ENCODE measurements at regions not wholly inside any gene's neighbourhood (a gene's known extent, or its start where the extent isn't known, plus 50 kb on each side); places are given as distances from the start of the nearest gene placed in this dataset.

- DNase-seq (ENCODE audit: low read depth) = no peak
Observed at GRCh38 chr4:11183356-11183740, 245.3 kb downstream of the HS3ST1 start.

DNA sequence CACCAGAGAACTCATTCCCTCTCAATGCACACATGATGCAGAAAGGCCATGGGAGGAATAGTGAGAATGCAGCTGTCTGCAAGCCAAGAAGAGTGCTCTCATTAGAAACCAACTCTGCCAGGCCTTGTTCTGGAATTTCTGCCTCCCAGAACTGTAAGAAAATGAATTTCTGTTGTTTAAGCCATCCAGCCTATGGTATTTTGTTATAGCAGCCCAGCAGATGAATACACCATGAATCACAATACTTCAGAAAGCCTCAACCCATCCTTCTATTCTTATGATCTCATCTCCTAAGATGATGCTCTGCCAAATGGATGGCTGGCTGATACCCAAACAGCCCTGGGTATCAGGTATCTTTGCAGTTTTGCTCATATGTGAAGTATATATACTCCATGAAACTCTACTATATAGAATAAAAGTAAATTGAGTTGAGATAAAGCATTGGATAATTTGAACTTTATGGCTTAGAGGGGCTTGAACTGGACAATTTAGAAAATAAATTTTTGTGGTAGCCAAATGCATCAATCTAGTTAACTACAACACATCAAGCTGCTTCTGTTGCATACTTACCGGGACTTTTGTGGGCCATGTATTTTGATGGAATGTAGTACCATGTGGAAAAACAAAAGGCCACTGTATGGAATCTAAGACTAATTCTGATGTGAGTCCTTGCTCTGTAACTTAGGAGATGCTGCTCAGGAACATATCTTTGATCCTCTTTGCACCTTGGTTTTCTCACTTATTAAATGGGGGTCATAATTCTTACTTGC is 245.9 kb downstream of the HS3ST1 start:
- peak; percentile 13 for DNase-seq (ENCODE audit: low read depth)

GRCh38 chr4:11182031-11182430 is 246.7 kb downstream of the HS3ST1 start:
- DNase-seq (ENCODE audit: low read depth) = no peak

DNA sequence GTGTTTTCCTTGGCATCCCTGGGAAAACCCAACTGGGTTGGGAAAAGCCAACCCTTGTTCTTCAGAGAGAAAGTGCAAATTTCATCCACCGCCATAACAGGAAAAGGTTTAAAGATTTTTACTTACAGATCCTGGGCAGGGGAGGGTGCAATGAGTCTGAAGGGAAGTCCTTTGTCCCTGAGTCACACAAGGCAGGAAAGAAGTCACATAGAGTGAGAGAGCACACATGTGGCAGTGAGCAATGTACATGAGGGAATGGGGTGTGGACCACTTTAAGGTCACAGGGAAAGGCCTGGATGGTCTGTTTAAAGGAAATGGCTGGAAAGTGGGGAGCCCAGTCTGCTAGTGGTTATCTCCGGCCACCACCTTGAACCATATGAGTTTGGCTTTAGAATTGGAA is 248.9 kb downstream of the HS3ST1 start:
- DNase-seq (ENCODE audit: low read depth) = no peak

DNA sequence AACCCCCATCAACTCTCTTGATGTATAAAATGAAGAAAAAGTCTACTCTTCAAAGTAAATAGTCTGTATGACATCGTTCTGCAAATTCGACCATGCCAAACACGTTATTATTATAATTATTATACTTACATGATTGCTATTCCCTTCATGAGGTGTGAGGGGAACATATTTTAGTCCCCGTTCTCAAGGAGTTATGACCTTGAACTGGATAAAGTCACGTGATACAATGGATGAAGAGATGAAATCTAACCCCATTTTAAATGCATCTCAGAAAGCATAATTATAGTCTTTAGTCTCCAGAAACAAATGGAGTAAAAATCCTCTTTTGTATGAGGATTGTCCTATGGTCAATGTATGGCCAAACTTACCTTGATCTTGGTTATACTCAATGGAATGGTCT is 250.3 kb downstream of the HS3ST1 start:
- DNase-seq (ENCODE audit: low read depth) = no peak

DNA sequence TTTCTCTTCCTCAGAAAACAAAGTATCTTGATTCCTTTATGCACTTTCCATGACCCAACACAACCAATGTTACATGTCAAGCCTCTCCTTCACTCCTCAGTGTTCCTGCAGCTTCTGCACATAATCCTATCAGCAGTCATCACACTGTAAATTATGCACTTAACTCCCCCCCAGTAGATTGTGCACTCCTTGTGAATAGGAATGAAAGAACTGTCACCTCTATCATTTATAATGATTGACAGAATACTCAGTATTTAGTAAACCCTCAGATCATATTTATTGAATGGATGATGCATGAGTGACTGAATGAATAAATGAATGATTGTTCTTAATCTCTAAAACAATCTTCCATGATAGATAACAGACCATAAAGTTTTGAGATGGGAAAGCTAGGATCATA is 253.3 kb downstream of the HS3ST1 start:
- DNase-seq (ENCODE audit: low read depth) = no peak

- DNase-seq (ENCODE audit: low read depth) = no peak
Observed at GRCh38 chr4:11166606-11167005, 262.1 kb downstream of the HS3ST1 start.

DNA sequence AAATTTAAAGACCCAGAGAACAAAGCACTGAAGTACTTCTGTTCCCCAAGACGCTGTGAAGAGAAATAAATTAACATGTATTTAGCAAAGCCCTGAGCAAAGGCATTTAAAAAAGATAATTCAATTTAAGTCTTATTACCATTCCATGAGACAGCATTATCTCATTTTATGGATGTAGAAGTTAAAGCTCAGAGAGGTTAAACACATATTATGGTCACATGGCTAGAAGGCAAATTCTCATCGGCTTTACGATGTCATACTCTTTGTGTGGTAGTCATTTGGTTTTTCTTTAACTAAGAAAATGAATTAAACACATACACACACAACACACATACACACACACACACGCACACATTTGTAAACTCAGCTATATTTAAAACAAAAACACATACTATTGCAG is 262.7 kb downstream of the HS3ST1 start:
- DNase-seq (ENCODE audit: low read depth) = no peak

DNA sequence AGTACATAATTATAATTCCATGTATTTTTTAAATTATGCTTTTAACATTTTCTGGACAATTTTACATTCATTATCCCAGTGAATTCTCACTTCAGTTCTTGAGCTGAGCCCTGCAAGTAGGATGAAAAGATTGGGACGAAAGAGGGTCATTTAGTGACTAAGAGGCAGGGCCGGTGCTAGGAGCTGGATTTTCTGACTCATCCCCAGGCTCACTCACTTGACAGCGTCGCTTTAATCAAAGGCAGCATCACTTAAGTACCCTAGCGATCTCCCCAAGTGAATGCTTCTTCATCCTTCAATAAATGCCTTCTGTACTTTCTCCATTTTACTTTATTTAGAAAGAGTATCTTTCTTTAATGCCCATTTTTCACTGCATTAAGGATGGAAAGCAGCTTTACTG is 263.6 kb downstream of the HS3ST1 start:
- no peak for DNase-seq (ENCODE audit: low read depth)

GRCh38 chr4:11160288-11160687 is 268.4 kb downstream of the HS3ST1 start:
- DNase-seq (ENCODE audit: low read depth) = no peak

DNA sequence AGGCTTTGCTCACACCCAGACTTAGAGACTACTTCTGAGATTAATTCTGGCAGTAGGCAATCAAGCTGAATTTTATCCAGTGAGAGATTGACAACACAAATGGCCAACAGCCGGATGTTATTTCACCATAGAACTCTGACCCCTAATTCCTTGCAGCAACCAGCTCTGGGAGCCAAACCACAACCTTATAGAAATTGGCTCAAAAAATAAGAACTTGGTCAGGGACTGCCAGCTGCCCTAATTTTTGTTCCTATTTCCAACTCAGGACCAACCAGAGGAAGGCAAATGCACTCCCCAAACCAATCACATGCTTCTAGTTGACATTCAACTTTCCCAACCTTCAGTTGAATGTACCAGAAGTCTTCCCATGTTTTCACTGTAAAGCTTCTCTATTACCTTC is 269.7 kb downstream of the HS3ST1 start:
- no peak for DNase-seq (ENCODE audit: low read depth)

DNA sequence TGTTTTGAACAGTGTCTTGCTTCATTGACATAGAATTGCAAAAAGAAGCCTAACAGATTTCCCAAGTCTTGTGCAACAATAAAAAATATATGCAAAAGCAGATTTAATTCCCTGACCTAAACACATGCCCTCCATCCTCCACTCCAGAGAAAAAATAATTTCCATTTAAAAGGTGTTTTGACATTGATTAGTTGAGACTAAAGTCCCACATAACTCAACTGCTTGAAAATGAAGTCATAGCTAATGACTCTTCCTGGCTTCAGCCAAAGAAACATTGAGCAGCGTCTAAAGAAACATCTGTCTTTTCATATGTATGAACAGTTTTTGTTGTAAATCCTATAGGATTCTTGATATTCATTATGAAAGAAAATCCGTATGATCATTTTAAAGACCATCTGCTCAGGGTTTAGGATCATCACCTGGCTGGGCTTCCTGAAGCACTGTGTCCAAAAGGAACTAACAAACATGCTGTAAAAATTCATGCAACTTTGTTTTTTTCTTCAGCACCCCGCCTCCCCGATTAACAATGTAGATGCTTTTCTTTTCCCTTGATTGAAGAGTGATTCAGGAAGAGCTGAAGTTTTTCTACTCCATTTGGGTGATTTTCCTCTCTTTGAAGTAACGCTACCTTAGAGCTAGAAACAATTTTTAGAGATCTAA is 273.4 kb downstream of the HS3ST1 start:
- no peak for DNase-seq (ENCODE audit: low read depth)

- DNase-seq (ENCODE audit: low read depth) = no peak
Observed at GRCh38 chr4:11153171-11153750, 275.4 kb downstream of the HS3ST1 start.

DNA sequence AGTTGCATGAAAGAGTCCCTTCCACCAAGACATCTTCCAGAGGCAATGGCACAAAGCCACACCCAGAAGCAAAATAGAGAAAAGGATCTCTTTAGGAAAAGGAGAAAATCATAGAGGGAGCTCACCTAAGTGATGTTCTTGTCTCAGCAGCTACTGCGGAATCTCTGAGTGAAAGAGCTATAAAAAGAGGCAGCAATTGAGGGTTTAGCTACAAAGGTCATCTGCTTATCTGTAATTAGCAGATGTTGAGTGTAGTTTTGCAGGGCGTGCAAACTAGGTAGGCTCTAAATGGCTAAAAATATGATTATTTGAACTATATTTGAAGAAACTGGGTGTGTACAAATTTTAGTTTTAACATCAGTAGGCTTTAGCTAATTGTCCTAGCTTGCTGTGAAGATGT is 276.0 kb downstream of the HS3ST1 start:
- DNase-seq (ENCODE audit: low read depth) = no peak

GRCh38 chr4:11151500-11151899 is 277.2 kb downstream of the HS3ST1 start:
- DNase-seq (ENCODE audit: low read depth) = no peak

DNA sequence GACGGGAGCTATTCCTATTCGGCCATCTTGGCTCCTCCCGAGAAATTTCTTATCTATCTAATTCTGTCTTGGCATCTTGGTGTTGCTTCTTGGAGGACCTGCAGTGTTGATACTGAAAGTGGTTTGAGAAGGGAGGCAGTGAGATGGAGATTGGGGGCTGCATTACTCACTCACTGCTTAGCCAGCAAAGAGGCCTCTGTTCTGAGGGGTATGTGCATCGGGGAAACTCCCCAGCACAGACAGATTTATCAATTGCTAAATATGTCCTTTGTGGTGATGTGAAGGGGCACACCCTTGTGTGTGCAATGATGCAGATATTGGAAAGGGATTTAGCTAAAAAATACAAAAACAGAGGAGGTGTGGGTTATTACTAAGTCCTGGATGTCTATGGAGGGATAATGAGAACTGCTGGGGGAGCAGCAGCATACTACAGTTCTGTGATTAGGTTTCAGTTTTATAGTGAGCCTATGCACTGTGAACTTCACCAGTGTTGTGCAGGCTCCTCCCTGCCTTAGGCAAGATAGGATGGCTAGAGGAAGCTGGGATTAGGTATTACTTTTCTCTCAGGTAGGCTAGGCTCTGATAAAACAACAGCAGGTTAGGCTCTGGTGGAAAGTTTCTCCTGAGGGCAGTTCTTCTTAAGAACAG is 279.0 kb downstream of the HS3ST1 start:
- no peak for DNase-seq (ENCODE audit: low read depth)

DNA sequence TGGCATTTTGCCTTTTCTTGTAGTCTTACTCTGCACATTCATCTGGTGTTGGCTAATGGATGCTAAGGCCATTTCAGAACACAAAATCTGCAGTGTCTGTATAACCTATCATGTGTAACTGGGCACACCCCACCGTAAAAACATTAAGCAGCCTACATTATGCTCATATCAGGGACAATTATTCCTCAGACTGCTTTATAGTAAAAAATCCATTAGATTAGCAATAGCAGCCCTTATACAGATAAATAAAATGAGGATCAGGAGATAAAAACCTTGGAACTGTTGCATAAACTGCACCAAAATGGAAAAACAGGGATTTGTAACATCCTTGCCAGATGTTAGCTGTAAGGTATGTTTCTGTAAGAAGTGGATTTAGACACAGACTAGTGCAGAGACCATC is 288.8 kb downstream of the HS3ST1 start:
- no peak for DNase-seq (ENCODE audit: low read depth)

DNA sequence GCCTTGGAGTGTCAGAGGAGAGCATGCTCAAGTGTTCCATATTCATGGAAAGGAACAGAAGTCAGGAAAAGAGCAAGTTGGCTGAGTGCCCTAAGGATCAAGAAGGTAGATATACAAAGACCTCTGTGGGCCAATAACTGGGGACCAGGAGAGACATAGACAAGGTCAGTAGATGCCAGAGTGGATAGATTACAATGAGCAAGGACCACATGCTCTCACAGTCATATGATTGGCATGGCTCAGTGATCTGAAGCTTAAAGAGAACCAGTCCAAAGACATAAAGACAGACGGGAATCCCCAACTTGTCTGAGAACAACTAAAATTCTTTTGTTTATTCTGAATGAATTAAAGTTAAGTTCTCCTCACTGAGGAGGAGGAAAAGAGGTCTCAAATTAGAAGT is 289.7 kb downstream of the HS3ST1 start:
- no peak for DNase-seq (ENCODE audit: low read depth)

GRCh38 chr4:11134705-11135104 is 294.0 kb downstream of the HS3ST1 start:
- no peak for DNase-seq (ENCODE audit: low read depth)

DNA sequence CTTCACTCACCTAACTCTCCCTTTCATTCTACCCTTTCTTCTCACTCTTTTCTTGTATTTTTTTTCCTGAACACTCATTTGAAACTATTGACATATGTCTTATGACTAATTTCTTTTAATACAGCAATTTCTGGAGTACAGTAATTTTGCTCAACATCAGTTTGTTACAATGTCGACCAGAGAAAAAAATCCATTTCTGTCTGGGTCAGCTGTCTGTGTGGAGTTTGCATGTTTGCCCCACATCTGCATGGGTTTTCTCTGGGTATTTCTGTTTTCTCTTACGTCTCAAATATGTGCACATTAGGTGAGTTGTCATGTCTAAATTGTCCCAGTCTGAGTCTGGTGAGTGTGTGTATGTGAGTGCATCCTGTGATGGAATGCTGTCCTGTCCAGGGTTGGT is 294.8 kb downstream of the HS3ST1 start:
- DNase-seq (ENCODE audit: low read depth) = no peak

- DNase-seq (ENCODE audit: low read depth) = no peak
Observed at GRCh38 chr4:11132478-11132877, 296.2 kb downstream of the HS3ST1 start.

GRCh38 chr4:11131491-11131890 is 297.2 kb downstream of the HS3ST1 start:
- DNase-seq (ENCODE audit: low read depth) = no peak
